Muscle layer of duodenum (tissue), 2 donors: ENCODE measurements at regions not wholly inside any gene's neighbourhood (a gene's known extent, or its start where the extent isn't known, plus 50 kb on each side); places are given as distances from the start of the nearest gene placed in this dataset.
"Not testable (repeated sequence)": the region's sequence is repeated elsewhere in the genome, so short reads cannot be mapped to it uniquely, and the experiment has no call there.

Experiments
- H3K27ac ChIP-seq: one replicate; pipeline ENCODE4 v1.7.0; 2013; ENCODE audit warnings: mild to moderate bottlenecking, low read length
- H3K27me3 ChIP-seq: one replicate; pipeline ENCODE4 v1.7.0; 2013; ENCODE audit warnings: low read depth, mild to moderate bottlenecking, control low read depth, low read length
- H3K36me3 ChIP-seq, 2 donors: one replicate each; pipeline ENCODE4 v1.7.0; 2013; ENCODE audit warnings: low read length in 2 of 2, control low read depth in 1 of 2, mild to moderate bottlenecking in 1 of 2; ENCODE audit not compliant: insufficient read depth in 2 of 2, control insufficient read depth in 1 of 2
- H3K4me1 ChIP-seq, 2 donors: one replicate each; pipeline ENCODE4 v1.7.0; 2013; ENCODE audit warnings: low read length in 2 of 2, mild to moderate bottlenecking in 2 of 2, control low read depth in 1 of 2, moderate library complexity in 1 of 2; ENCODE audit not compliant: insufficient read depth in 2 of 2, control insufficient read depth in 1 of 2
- H3K4me3 ChIP-seq, 2 donors: one replicate each; pipeline ENCODE4 v1.7.0; 2013; ENCODE audit warnings: low read length in 2 of 2, low read depth in 1 of 2, mild to moderate bottlenecking in 1 of 2
- H3K9me3 ChIP-seq, 2 donors: one replicate each; pipeline ENCODE4 v1.7.0; 2013; ENCODE audit warnings: low read length in 2 of 2, control low read depth in 1 of 2, mild to moderate bottlenecking in 1 of 2; ENCODE audit not compliant: control insufficient read depth in 1 of 2
- donor health status: healthy.

DNA sequence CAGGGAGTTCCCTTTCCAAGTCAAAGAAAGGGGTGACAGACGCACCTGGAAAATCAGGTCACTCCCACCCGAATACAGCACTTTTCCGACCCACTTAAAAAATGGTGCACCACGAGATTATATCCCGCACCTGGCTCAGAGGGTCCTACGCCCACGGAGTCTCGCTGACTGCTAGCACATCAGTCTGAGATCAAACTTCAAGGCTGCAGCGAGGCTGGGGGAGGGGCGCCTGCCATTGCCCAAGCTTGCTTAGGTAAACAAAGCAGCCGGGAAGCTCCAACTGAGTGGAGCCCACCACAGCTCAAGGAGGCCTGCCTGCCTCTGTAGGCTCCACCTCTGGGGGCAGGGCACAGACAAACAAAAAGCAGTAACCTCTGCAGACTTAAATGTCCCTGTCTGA lies 277.8 kb upstream of the ARHGAP42 start:
- not testable (repeated sequence) for H3K36me3 ChIP-seq, H3K4me3 ChIP-seq, H3K27ac ChIP-seq, H3K27me3 ChIP-seq, H3K4me1 ChIP-seq, H3K9me3 ChIP-seq

GRCh38 chr11:100419518-100419917 lies 267.6 kb upstream of the ARHGAP42 start:
- Histone ChIP-seq H3K9me3 (peaks cover 0 to 16% of the 10 kb centered on the region in 2 donors), H3K27ac (no peak overlapping the region), H3K4me3 (no peak overlapping the region), H3K36me3 (no peaks in the 10 kb centered on the region), H3K27me3 (no peaks in the 10 kb centered on the region), H3K4me1 (no peaks in the 10 kb centered on the region)

DNA sequence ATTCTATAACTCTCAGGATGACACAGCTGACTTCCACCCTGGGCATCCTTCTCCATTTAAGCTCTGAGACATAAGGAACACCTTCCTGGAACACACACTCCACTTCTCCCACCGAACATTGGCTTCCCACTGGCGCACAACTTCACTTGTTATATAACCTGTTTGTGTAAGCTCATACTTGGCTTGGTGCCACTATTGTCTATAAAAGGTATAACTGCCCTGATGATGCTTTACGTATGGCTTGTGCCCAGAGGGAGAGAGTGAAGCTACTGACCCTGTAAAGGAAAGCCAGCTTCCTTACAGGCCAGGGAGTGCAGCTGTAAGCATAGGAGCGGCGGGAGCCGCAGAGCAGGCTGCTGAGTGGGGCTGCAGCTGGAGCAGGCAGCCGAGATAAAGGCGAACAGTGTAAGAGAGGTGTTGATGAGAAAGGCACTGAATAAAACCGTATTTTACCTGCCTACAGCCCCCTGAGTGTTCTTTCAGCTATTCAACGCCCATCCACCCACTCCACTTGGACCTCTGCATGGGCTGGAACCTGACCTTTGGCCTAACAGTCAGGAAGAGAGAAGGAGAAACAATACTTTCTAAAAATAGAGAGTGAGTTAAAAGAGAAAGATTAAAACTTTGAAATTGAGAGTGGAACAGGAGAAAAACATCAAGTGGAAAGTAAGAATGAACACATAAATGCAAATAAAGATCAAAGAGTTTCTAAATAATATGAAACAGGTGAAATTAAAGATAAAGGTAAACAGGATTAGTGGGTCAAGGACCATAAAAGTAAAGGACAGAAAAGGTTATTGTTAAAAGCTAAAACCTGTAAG lies 252.1 kb upstream of the ARHGAP42 start:
- Histone ChIP-seq H3K27me3 (no peaks in the 10 kb centered on the region), H3K27ac (no peak overlapping the region), H3K4me1 (no peaks in the 10 kb centered on the region), H3K9me3 (no peaks in the 10 kb centered on the region), H3K4me3 (no peak overlapping the region), H3K36me3 (no peaks in the 10 kb centered on the region)

GRCh38 chr11:100438376-100438775 lies 248.7 kb upstream of the ARHGAP42 start:
- Histone ChIP-seq H3K27ac (no peak overlapping the region), H3K4me3 (no peak overlapping the region), H3K27me3 (no peaks in the 10 kb centered on the region), H3K36me3 (no peaks in the 10 kb centered on the region), H3K4me1 (no peaks in the 10 kb centered on the region), H3K9me3 (no peaks in the 10 kb centered on the region)

DNA sequence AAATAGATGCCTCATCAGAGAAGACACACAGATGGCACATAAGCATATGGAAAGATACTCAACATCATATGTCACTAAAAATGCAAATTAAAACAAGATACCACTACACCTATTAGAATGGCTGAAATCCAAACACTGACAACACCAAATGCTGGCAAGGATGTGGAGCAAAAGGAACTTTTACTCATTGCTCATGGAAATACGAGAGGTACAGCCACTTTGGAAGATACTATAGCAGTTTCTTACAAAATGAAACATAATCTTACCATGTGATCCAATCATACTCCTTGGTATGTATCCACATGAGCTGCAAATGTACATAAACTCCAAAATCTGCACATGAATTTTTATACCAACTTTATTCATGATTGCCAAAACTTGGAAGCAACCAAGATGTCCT lies 246.0 kb upstream of the ARHGAP42 start:
- H3K27ac ChIP-seq, result no peak overlapping the region
- H3K36me3 ChIP-seq, result no peaks in the 10 kb centered on the region
- H3K4me1 ChIP-seq, result no peaks in the 10 kb centered on the region
- no peak overlapping the region for H3K4me3 ChIP-seq
- no peaks in the 10 kb centered on the region for H3K9me3 ChIP-seq
- no peaks in the 10 kb centered on the region for H3K27me3 ChIP-seq

DNA sequence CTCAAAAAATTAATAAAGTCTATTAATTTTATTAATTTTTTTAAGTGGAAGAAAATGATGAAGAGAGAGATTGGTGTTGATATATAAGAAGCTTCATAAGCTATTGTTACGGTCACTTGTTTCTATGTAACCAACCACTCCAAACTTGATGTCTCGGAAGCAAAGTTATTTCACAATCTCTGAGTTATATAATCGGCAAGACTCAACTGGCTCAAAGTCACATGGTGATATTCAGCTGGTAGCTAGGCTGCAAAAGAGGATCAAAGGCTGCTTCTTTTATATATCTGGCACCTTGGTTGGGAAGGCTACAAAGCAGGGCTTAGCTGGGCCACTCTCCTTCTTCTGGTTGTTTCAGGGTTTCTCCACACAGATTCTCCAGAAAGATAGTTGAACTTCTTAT lies 245.1 kb upstream of the ARHGAP42 start:
- Histone ChIP-seq H3K36me3 (no peaks in the 10 kb centered on the region), H3K27ac (no peak overlapping the region), H3K4me3 (no peak overlapping the region), H3K4me1 (no peaks in the 10 kb centered on the region), H3K9me3 (no peaks in the 10 kb centered on the region), H3K27me3 (no peaks in the 10 kb centered on the region)

DNA sequence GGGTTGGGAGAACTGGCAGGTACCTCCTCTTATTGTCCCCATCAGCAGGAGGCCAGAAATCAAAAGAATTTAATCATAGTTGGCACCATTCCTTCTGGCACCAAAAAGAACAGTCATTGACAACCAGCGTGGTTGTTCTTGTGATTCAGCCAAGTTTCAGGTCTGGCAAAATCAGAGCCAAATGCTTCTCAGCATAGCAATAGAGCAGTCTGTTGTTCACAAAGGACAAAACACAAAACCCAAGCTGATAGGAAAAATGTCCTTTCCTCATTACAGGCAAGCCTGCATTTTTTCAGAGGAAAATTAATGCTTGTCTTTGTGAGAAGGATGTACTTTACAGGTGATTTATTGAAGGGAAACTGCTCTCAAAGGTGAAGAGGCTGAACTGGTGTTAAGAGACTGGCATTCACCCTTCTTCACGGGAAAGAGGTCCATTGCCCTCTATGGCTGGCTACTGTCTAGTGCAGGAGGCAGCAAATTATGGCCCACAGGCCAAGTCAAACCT lies 241.8 kb upstream of the ARHGAP42 start:
- no peaks in the 10 kb centered on the region for H3K4me1 ChIP-seq
- H3K36me3 ChIP-seq, result no peaks in the 10 kb centered on the region
- H3K27ac ChIP-seq, result no peak overlapping the region
- no peaks in the 10 kb centered on the region for H3K9me3 ChIP-seq
- no peak overlapping the region for H3K4me3 ChIP-seq
- no peaks in the 10 kb centered on the region for H3K27me3 ChIP-seq

DNA sequence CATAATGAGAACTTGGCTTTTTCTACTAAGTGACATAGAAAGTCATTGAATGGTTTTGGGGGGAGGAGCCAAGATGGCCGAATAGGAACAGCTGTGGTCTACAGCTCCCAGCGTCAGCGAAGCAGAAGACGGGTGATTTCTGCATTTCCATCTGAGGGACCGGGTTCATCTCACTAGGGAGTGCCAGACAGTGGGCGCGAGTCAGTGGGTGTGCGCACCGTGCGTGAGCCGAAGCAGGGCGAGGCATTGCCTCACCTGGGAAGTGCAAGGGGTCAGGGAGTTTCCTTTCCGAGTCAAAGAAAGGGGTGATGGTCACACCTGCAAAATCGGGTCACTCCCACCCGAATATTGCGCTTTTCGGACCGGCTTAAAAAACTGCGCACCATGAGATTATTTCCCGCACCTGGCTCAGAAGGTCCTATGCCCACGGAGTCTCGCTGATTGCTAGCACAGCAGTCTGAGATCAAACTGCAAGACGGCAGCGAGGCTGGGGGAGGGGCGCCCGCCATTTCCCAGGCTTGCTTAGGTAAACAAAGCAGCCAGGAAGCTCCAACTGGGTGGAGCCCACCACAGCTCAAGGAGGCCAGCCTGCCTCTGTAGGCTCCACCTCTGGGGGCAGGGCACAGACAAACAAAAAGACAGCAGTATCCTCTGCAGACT lies 235.2 kb upstream of the ARHGAP42 start:
- H3K4me1 ChIP-seq, H3K9me3 ChIP-seq, H3K4me3 ChIP-seq, H3K36me3 ChIP-seq, H3K27ac ChIP-seq, H3K27me3 ChIP-seq: not testable (repeated sequence)

DNA sequence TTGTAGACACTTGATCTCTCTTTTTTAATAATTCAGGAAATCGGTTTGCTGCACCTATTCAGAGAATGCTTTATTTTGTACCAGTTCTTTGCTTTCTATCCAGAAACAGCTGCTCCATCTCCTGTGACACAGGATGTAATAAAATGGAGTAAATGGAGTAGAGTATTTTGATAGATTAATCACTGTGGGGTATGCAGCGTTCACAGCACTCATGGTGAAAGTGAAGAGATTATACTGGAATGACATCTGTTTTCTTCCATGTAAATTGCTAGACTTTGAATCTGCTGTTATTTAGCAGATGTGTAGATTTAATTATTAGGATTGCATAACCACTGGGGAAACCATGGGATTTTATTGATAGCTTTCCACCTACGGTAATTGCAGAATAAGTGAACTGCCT lies 227.3 kb upstream of the ARHGAP42 start:
- H3K36me3 ChIP-seq, result no peaks in the 10 kb centered on the region
- H3K27me3 ChIP-seq, result no peaks in the 10 kb centered on the region
- no peaks in the 10 kb centered on the region for H3K9me3 ChIP-seq
- H3K4me3 ChIP-seq, result no peak overlapping the region
- no peak overlapping the region for H3K27ac ChIP-seq
- H3K4me1 ChIP-seq, result no peaks in the 10 kb centered on the region

DNA sequence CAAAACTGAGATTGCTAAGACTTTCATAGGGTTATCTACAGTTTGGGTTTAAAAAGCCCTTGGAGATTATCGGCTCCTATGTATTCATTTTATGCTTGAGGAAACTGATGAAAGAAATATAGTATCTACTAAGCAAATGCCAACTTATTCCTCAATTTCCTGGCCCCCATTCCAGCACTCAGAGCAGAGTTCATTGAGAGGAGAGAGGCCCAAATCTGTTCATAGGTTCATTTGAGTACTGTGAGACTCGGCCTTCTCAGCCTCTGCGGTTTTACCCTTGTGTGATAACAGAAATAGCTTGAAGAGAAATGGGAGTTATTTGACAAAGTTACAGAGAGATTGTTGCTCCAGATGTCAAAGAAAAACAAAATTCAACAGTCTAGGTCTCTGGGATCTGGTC lies 226.7 kb upstream of the ARHGAP42 start:
- no peaks in the 10 kb centered on the region for H3K4me1 ChIP-seq
- H3K27ac ChIP-seq, result no peak overlapping the region
- H3K4me3 ChIP-seq, result no peak overlapping the region
- H3K36me3 ChIP-seq, result no peaks in the 10 kb centered on the region
- no peaks in the 10 kb centered on the region for H3K9me3 ChIP-seq
- no peaks in the 10 kb centered on the region for H3K27me3 ChIP-seq

DNA sequence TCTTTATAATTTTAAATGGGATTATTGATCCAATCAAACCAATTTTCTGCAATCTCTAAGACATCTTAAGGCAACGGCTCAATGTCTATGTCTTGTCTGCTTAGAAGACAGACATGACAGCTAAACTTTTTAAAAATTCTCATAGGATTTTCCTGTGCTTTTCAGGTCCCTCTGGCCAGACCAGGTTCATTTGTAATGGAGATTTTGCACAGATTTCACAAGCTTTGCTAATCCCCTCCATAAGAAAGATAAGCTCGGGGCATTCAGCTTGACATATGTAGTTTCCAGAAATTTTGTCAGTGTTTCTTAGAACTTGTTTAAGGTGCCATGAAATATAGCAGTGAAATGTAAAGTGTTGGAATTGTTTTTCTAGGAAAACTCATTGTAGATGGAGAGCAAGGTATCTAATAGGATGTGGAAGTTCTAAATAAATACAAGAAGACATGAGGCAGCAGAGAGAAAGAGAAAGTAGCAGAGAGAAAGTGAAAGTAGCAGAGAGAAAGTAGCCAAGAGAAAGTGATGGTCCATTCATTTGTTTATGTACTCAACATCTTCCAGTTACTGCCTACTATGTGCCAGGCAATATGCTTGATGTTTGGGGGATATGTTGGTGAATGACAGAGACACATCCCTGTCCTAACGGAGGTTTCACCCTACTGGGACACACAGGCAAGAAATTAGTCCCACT lies 219.1 kb upstream of the ARHGAP42 start:
- H3K4me3 ChIP-seq, result no peak overlapping the region
- H3K4me1 ChIP-seq, result no peaks in the 10 kb centered on the region
- H3K27me3 ChIP-seq, result no peaks in the 10 kb centered on the region
- H3K9me3 ChIP-seq, result no peaks in the 10 kb centered on the region
- H3K27ac ChIP-seq, result no peak overlapping the region
- H3K36me3 ChIP-seq, result no peaks in the 10 kb centered on the region
